HEK293T (cell line): ENCODE measurements at regions not wholly inside any gene's neighbourhood (a gene's known extent, or its start where the extent isn't known, plus 50 kb on each side); places are given as distances from the start of the nearest gene placed in this dataset.

ENCODE experiments used
- ARNT ChIP-seq: fragments of 450-650 bp; IDR thresholded peaks from 2 replicates; pipeline ENCODE4 v1.6.1; 2017; ENCODE audit warnings: mild to moderate bottlenecking
- BHLHE40 ChIP-seq: fragments of 450-650 bp; IDR thresholded peaks from 2 replicates; pipeline ENCODE4 v1.6.1; 2016; ENCODE audit warnings: mild to moderate bottlenecking, moderate library complexity, borderline replicate concordance
- ELF4 ChIP-seq: fragments of 450-650 bp; IDR thresholded peaks from 2 replicates; pipeline ENCODE4 v1.6.1; 2017; ENCODE audit warnings: antibody characterized with exemption
- FOXA1 ChIP-seq: fragments of 450-650 bp; IDR thresholded peaks from 2 replicates; pipeline ENCODE4 v1.6.1; 2016; ENCODE audit warnings: mild to moderate bottlenecking
- FOXK2 ChIP-seq: fragments of 450-650 bp; IDR thresholded peaks from 2 replicates; pipeline ENCODE4 v1.6.1; 2016; ENCODE audit warnings: mild to moderate bottlenecking
- FOXM1 ChIP-seq: fragments of 450-650 bp; IDR thresholded peaks from 2 replicates; pipeline ENCODE4 v1.6.1; 2017; ENCODE audit warnings: mild to moderate bottlenecking, borderline replicate concordance
- HDGF ChIP-seq: fragments of 450-650 bp; IDR thresholded peaks from 2 replicates; pipeline ENCODE4 v1.6.1; 2017; ENCODE audit warnings: antibody characterized with exemption, borderline replicate concordance
- L3MBTL2 ChIP-seq: fragments of 450-650 bp; conservative IDR thresholded peaks from 2 replicates; pipeline ENCODE4 v1.6.1; 2016; ENCODE audit warnings: mild to moderate bottlenecking
- LEF1 ChIP-seq: fragments of 450-650 bp; IDR thresholded peaks from 2 replicates; pipeline ENCODE4 v1.6.1; 2017; ENCODE audit warnings: mild to moderate bottlenecking, borderline replicate concordance
- NFRKB ChIP-seq: fragments of 450-650 bp; IDR thresholded peaks from 2 replicates; pipeline ENCODE4 v1.6.1; 2016; ENCODE audit warnings: mild to moderate bottlenecking, moderate library complexity
- PKNOX1 ChIP-seq: fragments of 450-650 bp; IDR thresholded peaks from 2 replicates; pipeline ENCODE4 v1.6.1; 2016
- SP1 ChIP-seq: fragments of 450-650 bp; IDR thresholded peaks from 2 replicates; pipeline ENCODE4 v1.6.1; 2017
- TARDBP ChIP-seq: fragments of 450-650 bp; IDR thresholded peaks from 2 replicates; pipeline ENCODE4 v1.6.1; 2016

DNA sequence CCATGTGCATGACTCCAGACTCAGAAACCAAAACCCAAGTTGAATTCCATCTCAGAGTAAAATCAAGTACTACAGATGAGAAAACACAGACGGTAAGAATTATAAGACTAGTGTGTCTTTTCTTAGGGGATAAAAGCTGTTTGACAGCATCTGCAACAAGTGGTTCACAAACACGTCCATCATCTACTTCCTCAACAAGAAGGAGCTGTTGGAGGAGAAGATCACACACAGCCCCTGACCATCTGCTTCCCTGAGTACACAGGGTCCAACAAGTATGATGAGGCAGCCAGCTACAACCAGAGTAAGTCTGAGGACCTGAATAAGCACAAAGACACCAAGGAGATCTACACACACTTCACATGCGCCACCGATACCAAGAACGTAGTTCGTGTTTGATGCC, 110.7 kb upstream of the ATF7IP start:
- TF ChIP-seq TARDBP (no peak), SP1 (no peak), HDGF (no peak), L3MBTL2 (no peak), FOXM1 (no peak), ARNT (no peak), BHLHE40 (no peak), FOXK2 (no peak), ELF4 (no peak), PKNOX1 (no peak), LEF1 (no peak), NFRKB (no peak), FOXA1 (no peak)
